Left renal cortex interstitium (tissue), 4 donors: ENCODE measurements at regions not wholly inside any gene's neighbourhood (a gene's known extent, or its start where the extent isn't known, plus 50 kb on each side); places are given as distances from the start of the nearest gene placed in this dataset.
"Not testable (repeated sequence)": the region's sequence is repeated elsewhere in the genome, so short reads cannot be mapped to it uniquely, and the experiment has no call there.

Experiments used
- DNase-seq, 4 donors: peaks; one replicate each; pipeline ENCODE4 v3.0.0-alpha.2; 2013; ENCODE audit warnings: low read depth in 4 of 4, low spot score in 2 of 4, missing footprints in 1 of 4

DNA sequence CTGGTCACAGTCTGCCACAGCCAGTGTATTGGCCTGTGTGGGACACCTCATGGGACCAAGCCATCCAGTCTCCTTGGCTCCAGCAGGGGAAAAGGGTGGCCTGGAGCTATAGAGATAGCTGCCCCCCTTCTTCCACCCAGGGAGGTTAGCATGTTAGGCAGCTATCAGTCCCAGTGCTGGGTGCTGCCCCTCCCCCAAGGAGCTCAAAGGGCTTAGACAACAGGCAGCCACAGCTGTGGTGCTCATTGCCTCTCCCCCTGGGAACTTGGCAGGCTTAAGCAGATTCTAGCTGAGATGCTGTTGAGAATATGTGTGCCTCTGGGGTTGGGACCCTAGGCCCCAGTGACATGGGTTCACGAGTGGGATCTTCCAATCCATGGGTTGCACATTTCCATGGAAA lies 226.0 kb upstream of the PTGER4 start:
- DNase-seq: no peak

- no peak for DNase-seq
These were observed 226.7 kb upstream of the PTGER4 start for GRCh38 chr5:40452874-40453624.

DNA sequence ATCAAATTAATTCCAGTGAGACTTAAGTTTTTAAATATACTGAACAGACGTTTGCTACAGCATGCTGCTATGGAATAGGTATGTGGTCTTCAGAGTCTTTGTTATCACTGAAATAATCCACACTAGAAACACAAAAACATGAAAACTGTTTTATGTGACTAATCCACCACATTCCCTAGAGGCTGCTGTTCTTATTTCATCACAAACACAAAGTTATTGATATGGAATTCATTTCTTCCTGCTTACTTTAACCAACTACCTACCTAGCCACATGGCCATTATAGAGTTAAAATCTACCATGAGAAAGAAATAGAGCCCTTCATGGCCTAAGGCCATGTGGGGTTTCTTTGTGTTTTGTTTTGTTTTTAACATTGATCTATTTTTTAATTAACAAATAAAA lies 232.3 kb upstream of the PTGER4 start:
- DNase-seq: no peak

- no peak for DNase-seq
These were observed 232.8 kb upstream of the PTGER4 start for GRCh38 chr5:40446910-40447309.

DNA sequence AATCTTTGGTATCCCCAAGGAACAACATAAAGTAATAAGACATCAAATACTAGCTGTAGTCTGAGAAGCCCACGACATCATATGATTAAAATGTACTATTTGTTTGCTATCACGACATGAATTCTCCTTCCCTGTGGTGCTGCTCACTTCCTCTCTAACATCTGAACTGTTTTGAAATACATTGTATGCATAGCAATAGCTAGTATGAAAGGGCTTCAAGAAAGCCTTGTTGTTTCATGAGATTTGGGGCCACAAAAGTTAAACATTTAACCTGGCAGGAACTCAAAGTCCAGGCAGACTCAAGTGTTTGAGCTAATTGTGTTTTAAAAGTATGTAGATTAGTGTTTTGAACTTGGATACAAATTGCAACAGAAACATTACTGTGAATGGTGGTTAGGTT lies 237.4 kb upstream of the PTGER4 start:
- DNase-seq: no peak

- DNase-seq: no peak
These were observed 238.0 kb upstream of the PTGER4 start for GRCh38 chr5:40441733-40442132.

GRCh38 chr5:40440746-40441145 lies 239.0 kb upstream of the PTGER4 start:
- no peak for DNase-seq

DNA sequence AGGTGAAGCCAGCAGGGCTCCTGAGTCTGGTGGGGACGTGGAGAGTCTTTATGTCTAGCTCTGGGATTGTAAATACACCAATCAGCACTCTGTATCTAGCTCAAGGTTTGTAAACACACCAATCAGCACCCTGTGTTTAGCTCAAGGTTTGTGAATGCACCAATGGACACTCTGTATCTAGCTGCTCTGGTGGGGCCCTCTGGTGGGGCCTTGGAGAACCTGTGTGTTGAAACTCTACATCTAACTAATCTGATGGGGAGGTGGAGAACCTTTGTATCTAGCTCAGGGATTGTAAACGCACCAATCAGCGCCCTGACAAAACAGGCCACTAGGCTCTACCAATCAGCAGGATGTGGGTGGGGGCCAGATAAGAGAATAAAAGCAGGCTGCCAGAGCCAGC lies 240.6 kb upstream of the PTGER4 start:
- DNase-seq: not testable (repeated sequence)

- not testable (repeated sequence) for DNase-seq
These were observed 241.1 kb upstream of the PTGER4 start for GRCh38 chr5:40438646-40439045.

- DNase-seq: no peak
These were observed 242.3 kb upstream of the PTGER4 start for GRCh38 chr5:40437452-40437861.

GRCh38 chr5:40436535-40437237 lies 243.0 kb upstream of the PTGER4 start:
- no peak for DNase-seq

GRCh38 chr5:40435706-40436105 lies 244.0 kb upstream of the PTGER4 start:
- not testable (repeated sequence) for DNase-seq

- DNase-seq: no peak
These were observed 246.9 kb upstream of the PTGER4 start for GRCh38 chr5:40432836-40433235.

DNA sequence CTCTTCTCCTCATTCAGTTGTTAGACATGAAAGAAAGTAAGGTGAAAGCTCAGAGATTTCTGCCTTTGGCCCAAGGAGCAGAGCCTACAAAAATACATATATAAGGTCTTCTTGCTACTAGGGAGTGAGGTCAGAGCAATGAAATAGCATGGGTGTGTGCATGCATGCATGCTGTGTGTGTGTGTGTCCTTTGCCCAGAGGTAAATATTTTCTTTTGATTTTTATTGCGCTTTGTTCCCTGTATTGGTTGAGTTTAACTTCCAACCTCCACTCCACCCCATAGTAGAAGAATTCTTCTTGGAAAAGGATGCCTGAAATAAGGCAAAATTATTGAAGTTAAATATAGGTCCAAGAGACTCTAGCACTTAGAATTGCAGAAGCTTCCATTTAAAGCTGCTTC lies 248.0 kb upstream of the PTGER4 start:
- DNase-seq: no peak

DNA sequence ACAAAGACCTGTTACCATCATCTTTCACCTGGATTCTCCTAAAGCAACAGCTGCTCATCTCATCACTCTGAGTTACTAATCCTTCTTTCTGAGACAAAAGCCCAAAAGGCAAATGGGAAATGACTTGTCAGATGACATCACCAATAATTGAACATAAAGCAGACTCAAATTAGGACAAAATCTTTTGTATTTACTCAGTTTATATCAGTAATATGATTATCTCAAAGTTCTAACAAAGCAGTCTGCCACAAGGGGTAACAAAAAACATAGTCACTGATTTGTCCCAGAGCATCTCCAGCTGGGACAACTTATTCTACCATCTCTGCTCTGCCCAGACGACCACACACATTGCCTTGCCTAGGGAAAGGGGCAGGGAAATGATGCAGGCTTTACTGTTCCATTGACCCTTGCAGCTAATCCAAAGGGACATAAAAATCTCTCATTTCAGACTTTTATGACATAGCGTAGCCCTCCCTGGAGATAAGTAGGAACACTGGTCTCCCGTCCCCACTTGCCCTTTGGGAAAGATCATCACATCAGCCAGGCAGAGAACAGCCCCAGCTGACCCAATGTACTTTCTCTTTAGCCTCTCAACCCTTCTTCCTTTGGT lies 249.5 kb upstream of the PTGER4 start:
- no peak for DNase-seq

- DNase-seq: no peak
These were observed 250.2 kb upstream of the PTGER4 start for GRCh38 chr5:40429258-40430100.

GRCh38 chr5:40428815-40429214 lies 250.9 kb upstream of the PTGER4 start:
- no peak for DNase-seq

GRCh38 chr5:40428126-40428525 lies 251.6 kb upstream of the PTGER4 start:
- no peak for DNase-seq

GRCh38 chr5:40417046-40417810 lies 262.5 kb upstream of the PTGER4 start:
- not testable (repeated sequence) for DNase-seq

GRCh38 chr5:40416588-40416987 lies 263.1 kb upstream of the PTGER4 start:
- DNase-seq: no peak
